ENCODE measurements at regions not wholly inside any gene's neighbourhood (a gene's known extent, or its start where the extent isn't known, plus 50 kb on each side); places are given as distances from the start of the nearest gene placed in this dataset.

DNA sequence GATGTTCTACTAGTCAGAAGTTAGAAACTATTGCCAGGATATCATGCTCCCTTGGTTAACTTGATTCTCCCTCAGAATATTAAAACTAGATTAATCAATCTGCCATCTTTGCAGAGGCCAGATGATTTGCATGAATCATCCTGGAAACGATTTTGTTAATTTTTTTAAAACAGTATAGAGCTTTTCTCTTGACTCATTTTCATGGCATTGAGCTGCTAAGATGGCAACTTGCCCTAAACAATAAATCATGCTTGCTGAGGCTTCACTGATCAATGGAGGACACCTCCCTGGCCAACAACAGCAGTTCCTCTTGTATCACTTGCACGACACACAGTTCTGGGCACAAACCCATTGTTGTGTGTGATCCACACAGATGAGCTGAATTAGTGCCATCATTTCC, 109.1 kb downstream of the COL6A6 start (continued):
- TF ChIP-seq NCOA4 (IDR thresholded peaks at IDR 0.05; ENCODE audit: partially characterized antibody) = no peak
- TF ChIP-seq FOXJ3 (CRISPR knock-in tag; IDR thresholded peaks at IDR 0.05) = no peak
- TF ChIP-seq, protein P1, sequence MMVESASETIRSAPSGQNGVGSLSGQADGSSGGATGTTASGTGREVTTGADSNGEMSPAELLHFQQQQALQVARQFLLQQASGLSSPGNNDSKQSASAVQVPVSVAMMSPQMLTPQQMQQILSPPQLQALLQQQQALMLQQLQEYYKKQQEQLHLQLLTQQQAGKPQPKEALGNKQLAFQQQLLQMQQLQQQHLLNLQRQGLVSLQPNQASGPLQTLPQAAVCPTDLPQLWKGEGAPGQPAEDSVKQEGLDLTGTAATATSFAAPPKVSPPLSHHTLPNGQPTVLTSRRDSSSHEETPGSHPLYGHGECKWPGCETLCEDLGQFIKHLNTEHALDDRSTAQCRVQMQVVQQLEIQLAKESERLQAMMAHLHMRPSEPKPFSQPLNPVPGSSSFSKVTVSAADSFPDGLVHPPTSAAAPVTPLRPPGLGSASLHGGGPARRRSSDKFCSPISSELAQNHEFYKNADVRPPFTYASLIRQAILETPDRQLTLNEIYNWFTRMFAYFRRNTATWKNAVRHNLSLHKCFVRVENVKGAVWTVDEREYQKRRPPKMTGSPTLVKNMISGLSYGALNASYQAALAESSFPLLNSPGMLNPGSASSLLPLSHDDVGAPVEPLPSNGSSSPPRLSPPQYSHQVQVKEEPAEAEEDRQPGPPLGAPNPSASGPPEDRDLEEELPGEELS (CRISPR knock-in tag; IDR thresholded peaks at IDR 0.05; ENCODE audit: borderline replicate concordance) = no peak
- TF ChIP-seq NFXL1 (CRISPR knock-in tag; IDR thresholded peaks at IDR 0.05) = no peak
- no peak for TF ChIP-seq U2AF1 (optimal IDR thresholded peaks at IDR 0.05; ENCODE audit: low read depth, low read length)
- TF ChIP-seq MTA1 (IDR thresholded peaks at IDR 0.05; ENCODE audit: borderline replicate concordance) = no peak
- no peak for TF ChIP-seq HNRNPL (IDR thresholded peaks at IDR 0.05; ENCODE audit: low read depth, low read length)

DNA sequence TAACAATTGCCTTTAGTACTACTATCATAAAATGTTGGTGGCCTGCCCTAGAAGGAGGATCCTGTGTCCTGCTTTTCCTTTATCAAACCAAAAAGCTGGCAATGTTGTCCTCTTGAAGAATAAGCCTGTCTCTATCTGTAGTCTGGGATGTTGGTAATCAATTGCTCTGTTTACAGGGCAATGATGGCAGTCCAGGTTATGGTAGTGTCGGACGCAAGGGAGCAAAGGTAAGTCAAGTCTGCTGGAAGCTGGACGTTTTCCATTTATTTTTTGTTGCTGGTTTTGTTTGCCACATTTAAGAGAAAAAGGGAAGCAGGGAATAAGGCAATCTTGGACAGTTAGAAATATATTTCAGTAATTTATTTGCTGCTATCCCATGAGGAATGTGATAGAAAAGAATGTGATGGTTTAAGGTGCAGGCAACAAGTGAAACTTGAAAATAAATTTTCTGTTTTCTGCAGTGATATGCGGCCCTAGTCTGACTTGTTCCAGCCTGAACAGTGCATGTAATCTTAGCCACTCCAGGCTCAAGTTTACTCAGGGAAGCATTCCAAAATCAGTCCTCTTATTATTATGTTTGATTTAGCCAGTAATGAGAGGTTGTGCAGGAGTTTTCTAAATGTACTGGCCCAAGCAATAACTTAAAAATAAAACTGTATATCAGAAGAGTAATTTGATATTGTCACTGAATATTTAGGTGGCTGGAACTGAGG, 110.3 kb downstream of the COL6A6 start:
- CTCF ChIA-PET (ENCODE audit: low intra/inter-chr PET ratio) = no interaction called here
- TF ChIP-seq EWSR1 (IDR thresholded peaks at IDR 0.05; ENCODE audit: borderline replicate concordance, low read depth, partially characterized antibody) (no peak), CC2D1A (IDR thresholded peaks at IDR 0.05) (no peak), BRCA1 (IDR thresholded peaks at IDR 0.05) (no peak), BRCA1 (CRISPR knock-in tag; IDR thresholded peaks at IDR 0.05) (no peak), TFAM (CRISPR knock-in tag; conservative IDR thresholded peaks at IDR 0.05) (no peak)
- TF ChIP-seq, protein P2, sequence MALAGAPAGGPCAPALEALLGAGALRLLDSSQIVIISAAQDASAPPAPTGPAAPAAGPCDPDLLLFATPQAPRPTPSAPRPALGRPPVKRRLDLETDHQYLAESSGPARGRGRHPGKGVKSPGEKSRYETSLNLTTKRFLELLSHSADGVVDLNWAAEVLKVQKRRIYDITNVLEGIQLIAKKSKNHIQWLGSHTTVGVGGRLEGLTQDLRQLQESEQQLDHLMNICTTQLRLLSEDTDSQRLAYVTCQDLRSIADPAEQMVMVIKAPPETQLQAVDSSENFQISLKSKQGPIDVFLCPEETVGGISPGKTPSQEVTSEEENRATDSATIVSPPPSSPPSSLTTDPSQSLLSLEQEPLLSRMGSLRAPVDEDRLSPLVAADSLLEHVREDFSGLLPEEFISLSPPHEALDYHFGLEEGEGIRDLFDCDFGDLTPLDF (CRISPR knock-in tag; IDR thresholded peaks at IDR 0.05) = no peak
- TF ChIP-seq, protein P3, sequence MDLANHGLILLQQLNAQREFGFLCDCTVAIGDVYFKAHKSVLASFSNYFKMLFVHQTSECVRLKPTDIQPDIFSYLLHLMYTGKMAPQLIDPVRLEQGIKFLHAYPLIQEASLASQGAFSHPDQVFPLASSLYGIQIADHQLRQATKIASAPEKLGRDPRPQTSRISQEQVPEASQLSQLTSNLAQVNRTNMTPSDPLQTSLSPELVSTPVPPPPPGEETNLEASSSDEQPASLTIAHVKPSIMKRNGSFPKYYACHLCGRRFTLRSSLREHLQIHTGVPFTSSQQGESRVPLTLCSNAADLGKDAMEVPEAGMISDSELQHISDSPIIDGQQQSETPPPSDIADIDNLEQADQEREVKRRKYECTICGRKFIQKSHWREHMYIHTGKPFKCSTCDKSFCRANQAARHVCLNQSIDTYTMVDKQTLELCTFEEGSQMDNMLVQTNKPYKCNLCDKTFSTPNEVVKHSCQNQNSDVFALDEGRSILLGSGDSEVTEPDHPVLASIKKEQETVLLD (IDR thresholded peaks at IDR 0.05) = no peak
- TF ChIP-seq, protein P4, sequence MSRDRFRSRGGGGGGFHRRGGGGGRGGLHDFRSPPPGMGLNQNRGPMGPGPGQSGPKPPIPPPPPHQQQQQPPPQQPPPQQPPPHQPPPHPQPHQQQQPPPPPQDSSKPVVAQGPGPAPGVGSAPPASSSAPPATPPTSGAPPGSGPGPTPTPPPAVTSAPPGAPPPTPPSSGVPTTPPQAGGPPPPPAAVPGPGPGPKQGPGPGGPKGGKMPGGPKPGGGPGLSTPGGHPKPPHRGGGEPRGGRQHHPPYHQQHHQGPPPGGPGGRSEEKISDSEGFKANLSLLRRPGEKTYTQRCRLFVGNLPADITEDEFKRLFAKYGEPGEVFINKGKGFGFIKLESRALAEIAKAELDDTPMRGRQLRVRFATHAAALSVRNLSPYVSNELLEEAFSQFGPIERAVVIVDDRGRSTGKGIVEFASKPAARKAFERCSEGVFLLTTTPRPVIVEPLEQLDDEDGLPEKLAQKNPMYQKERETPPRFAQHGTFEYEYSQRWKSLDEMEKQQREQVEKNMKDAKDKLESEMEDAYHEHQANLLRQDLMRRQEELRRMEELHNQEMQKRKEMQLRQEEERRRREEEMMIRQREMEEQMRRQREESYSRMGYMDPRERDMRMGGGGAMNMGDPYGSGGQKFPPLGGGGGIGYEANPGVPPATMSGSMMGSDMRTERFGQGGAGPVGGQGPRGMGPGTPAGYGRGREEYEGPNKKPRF (IDR thresholded peaks at IDR 0.05; ENCODE audit: low read depth, low read length) = no peak

More for the DNA sequence above, 110.3 kb downstream of the COL6A6 start:
- intact Hi-C loops (cut with micrococcal nuclease) = no loop called here
- 17% methylated on average over 4 of the region's 4 CpGs for WGBS (ENCODE audit: insufficient coverage, low coverage, missing lambda C conversion rate)
- Histone ChIP-seq H4K20me1 (replicated peaks; ENCODE audit: control insufficient read depth, insufficient read depth, low read length) (no peaks in the 10 kb centered on the region), H2AFZ (ENCODE audit: low read depth, low read length) (no peak overlapping the region), H3K27me3 (ENCODE audit: control insufficient read depth in 2 of 2, insufficient read depth in 2 of 2, low read length in 2 of 2) (no peaks in the 10 kb centered on the region), H3K27ac (ENCODE audit: extremely low read depth, low read depth, low read length) (no peak overlapping the region), H3K9ac (ENCODE audit: insufficient read depth in 1 of 2, low read depth in 2 of 2, low read length in 2 of 2) (no peak overlapping the region), H3K4me3 (no peak overlapping the region), H3K79me2 (ENCODE audit: control insufficient read depth, insufficient read depth, low read length) (no peaks in the 10 kb centered on the region), H3K4me2 (ENCODE audit: insufficient read depth, low read length) (no peak overlapping the region), H3K4me1 (replicated peaks in 1 of 2; ENCODE audit: control insufficient read depth in 2 of 2, insufficient read depth in 2 of 2, low read length in 2 of 2) (no peaks in the 10 kb centered on the region), H3K36me3 (ENCODE audit: control insufficient read depth, insufficient read depth, low read length) (no peaks in the 10 kb centered on the region), H3K9me3 (replicated peaks; ENCODE audit: control insufficient read depth, insufficient read depth, low read depth, low read length) (no peaks in the 10 kb centered on the region), H3K9me1 (ENCODE audit: control insufficient read depth, insufficient read depth, low read length) (no peaks in the 10 kb centered on the region)
- in situ Hi-C loops (cut with MboI) = no loop called here
- no peak for FAIRE-seq
- ATAC-seq = no peak
- POLR2A ChIA-PET = interaction anchor here (1.0 to 1.1 kb wide), 2 partner anchors 8 to 11 kb away, joined by 3 read pairs; no protein-coding TSS in a partner anchor
- DNase-seq (ENCODE audit: extremely low read depth in 1 of 4, low spot score in 3 of 4) = no peak
- BruUV-seq (replicated peaks) = no TSS peak
